ENCODE measurements at regions not wholly inside any gene's neighbourhood (a gene's known extent, or its start where the extent isn't known, plus 50 kb on each side); places are given as distances from the start of the nearest gene placed in this dataset.

GRCh38 chr7:157483971-157484410 is 147.2 kb downstream of the DNAJB6 start:
- no peak overlapping the region for H3K56ac ChIP-seq (replicated peaks; ENCODE audit: insufficient read length, low read depth, low read length)
- H2BK20ac ChIP-seq (ENCODE audit: low read length), result no peak overlapping the region
- H3K14ac ChIP-seq (ENCODE audit: insufficient read length), result no peak overlapping the region
- H2AFZ ChIP-seq (ENCODE audit: low read length), result no peak overlapping the region
- DNase-seq (ENCODE audit: low read depth in 1 of 2, low spot score in 2 of 2) (peak in 1 of 2 experiments; percentile 46), FAIRE-seq (no peak)
- H4K91ac ChIP-seq (replicated peaks; ENCODE audit: insufficient read length, low read length), result no peak overlapping the region
- peaks cover 0 to 3% (median 0%) of the 10 kb centered on the region in 4 experiments; a peak in 1 of 7 replicates for H3K27me3 ChIP-seq (replicated peaks in 1 of 4; ENCODE audit: control insufficient read depth in 3 of 4, extremely low read depth in 1 of 4, insufficient read depth in 3 of 4, low read length in 3 of 4)
- H3K27ac ChIP-seq (ENCODE audit: low read depth, low read length), result no peak overlapping the region
- H3K23ac ChIP-seq (ENCODE audit: insufficient read length), result no peak overlapping the region
- H4K8ac ChIP-seq (ENCODE audit: extremely low read depth, insufficient read depth, low read length), result no peak overlapping the region; the same call in 1 of the 2 replicates
- CTCF ChIA-PET (ENCODE audit: partially characterized antibody), result interaction anchor here (0.7 to 3.6 kb wide), 2 partner anchors 9 to 15 kb away, joined by 3 to 26 read pairs; no protein-coding TSS in a partner anchor
- H3K4me2 ChIP-seq (ENCODE audit: insufficient read depth in 1 of 2, low read depth in 2 of 2, low read length in 2 of 2), result no peak overlapping the region
- H2AK5ac ChIP-seq (ENCODE audit: low read depth, low read length), result no peak overlapping the region
- no peak overlapping the region for H2BK5ac ChIP-seq (ENCODE audit: low read depth, low read length)
- no peak overlapping the region for H3K4me3 ChIP-seq (ENCODE audit: extremely low read depth in 1 of 4, insufficient read depth in 2 of 4, low read depth in 3 of 4, low read length in 4 of 4)
- H3K18ac ChIP-seq (ENCODE audit: extremely low read depth, low read length), result no peak overlapping the region
- peaks cover 0 to 9% of the 10 kb centered on the region in 2 experiments for H4K20me1 ChIP-seq (replicated peaks in 1 of 2; ENCODE audit: control insufficient read depth in 1 of 2, insufficient read depth in 2 of 2, low read length in 2 of 2)
- TF ChIP-seq SP1 (IDR thresholded peaks at IDR 0.05; ENCODE audit: low read depth, low read length) (no peak), ATF3 (IDR thresholded peaks at IDR 0.05; ENCODE audit: insufficient read depth, low read depth, low read length) (no peak), POLR2AphosphoS5 (IDR thresholded peaks at IDR 0.05; ENCODE audit: low read depth, low read length) (no peak)
- 93% methylated on average over 9 of the region's 11 CpGs; no CpG with 5 or more reads in 1 of the 2 experiments for WGBS, 2 experiments (ENCODE audit: extremely low coverage in 1 of 2, insufficient coverage in 1 of 2, insufficient read length in 1 of 2, insufficient replicate concordance in 2 of 2, low coverage in 1 of 2, low lambda C conversion rate in 2 of 2, missing lambda C conversion rate in 1 of 2)
- H3K9me3 ChIP-seq (ENCODE audit: insufficient read depth in 2 of 2, low read depth in 1 of 2, low read length in 1 of 2), result peaks cover 0 to 6% of the 10 kb centered on the region in 2 experiments; a peak in 2 of 4 replicates
- no peaks in the 10 kb centered on the region for H3K79me1 ChIP-seq (ENCODE audit: low read depth, low read length)
- H2BK120ac ChIP-seq (replicated peaks; ENCODE audit: low read depth, low read length), result no peak overlapping the region
- POLR2A ChIA-PET (ENCODE audit: partially characterized antibody), result no interaction called here
- no peaks in the 10 kb centered on the region for H3K79me2 ChIP-seq (ENCODE audit: control insufficient read depth in 1 of 2, insufficient read depth in 2 of 2, low read length in 2 of 2)
- no peak overlapping the region for H4K5ac ChIP-seq (ENCODE audit: insufficient read length, low read depth, low read length)
- no peak overlapping the region for H3K9ac ChIP-seq (replicated peaks in 1 of 4; ENCODE audit: extremely low read depth in 1 of 4, low read depth in 3 of 4, low read length in 3 of 4)
- H2BK15ac ChIP-seq (ENCODE audit: low read length), result no peak overlapping the region
- no peaks in the 10 kb centered on the region; a peak in 1 of 8 replicates for H3K36me3 ChIP-seq (ENCODE audit: control insufficient read depth in 2 of 4, insufficient read depth in 4 of 4, low read length in 3 of 4)
- H3K4me1 ChIP-seq (replicated peaks in 1 of 4; ENCODE audit: control insufficient read depth in 3 of 4, insufficient read depth in 4 of 4, low read length in 3 of 4), result no peaks in the 10 kb centered on the region
- no peak overlapping the region for H3K4ac ChIP-seq (replicated peaks; ENCODE audit: insufficient read length, low read depth, low read length)
- H2BK12ac ChIP-seq (ENCODE audit: low read depth, low read length), result no peak overlapping the region
- H3K23me2 ChIP-seq (ENCODE audit: low read depth, low read length), result peaks cover 18% of the 10 kb centered on the region; the same call in 1 of the 2 replicates
